ENCODE measurements at regions not wholly inside any gene's neighbourhood (a gene's known extent, or its start where the extent isn't known, plus 50 kb on each side); places are given as distances from the start of the nearest gene placed in this dataset.
"Not testable (repeated sequence)": the region's sequence is repeated elsewhere in the genome, so short reads cannot be mapped to it uniquely, and the experiment has no call there.

DNA sequence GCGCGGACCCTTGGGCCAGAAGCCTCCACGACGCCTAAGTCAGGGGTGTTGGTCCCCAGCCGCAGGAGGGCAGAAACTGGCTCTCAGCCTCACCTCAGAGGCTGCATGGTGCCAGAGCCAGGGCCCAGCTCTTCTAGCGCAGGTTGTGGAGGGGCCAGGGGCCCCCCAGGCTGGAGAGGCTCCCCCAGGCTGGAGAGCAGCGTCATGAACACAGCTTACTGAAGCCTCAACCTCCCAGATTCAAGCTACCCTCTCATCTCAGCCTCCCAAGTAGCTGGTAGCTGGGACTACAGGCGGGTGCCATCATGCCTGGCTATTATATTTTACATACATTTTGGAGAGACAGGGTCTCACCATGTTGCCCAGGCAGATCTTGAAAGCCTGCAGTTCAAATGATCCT, 87.0 kb downstream of the POTEG start:
- DNase-seq (ENCODE audit: low spot score): not testable (repeated sequence)
